Aorta (tissue), 5 donors: ENCODE measurements at regions not wholly inside any gene's neighbourhood (a gene's known extent, or its start where the extent isn't known, plus 50 kb on each side); places are given as distances from the start of the nearest gene placed in this dataset.
"Not testable (repeated sequence)": the region's sequence is repeated elsewhere in the genome, so short reads cannot be mapped to it uniquely, and the experiment has no call there.

ENCODE experiments used
- ATAC-seq: fragments of 200-7000 bp; cut with Tn5 transposase; one replicate; pipeline ENCODE4 v1.9.1; 2022; ENCODE audit warnings: moderate library complexity; ENCODE audit not compliant: low FRiP score
- DNase-seq, 2 donors: peaks; one replicate each; pipeline ENCODE4 v3.0.0-alpha.2; 2020
- H3K27ac ChIP-seq, 2 donors: one replicate each; pipeline ENCODE4 v1.5.1; 2013; ENCODE audit warnings: low read length in 2 of 2, mild to moderate bottlenecking in 2 of 2, moderate library complexity in 2 of 2, control low read depth in 1 of 2, inconsistent platforms in 1 of 2, low read depth in 1 of 2
- H3K27me3 ChIP-seq, 2 donors: one replicate each; pipeline ENCODE4 v1.6.1; 2013; ENCODE audit warnings: control low read depth in 1 of 2, low read length in 1 of 2, mild to moderate bottlenecking in 1 of 2, moderate library complexity in 1 of 2; ENCODE audit not compliant: insufficient read depth in 2 of 2, control insufficient read depth in 1 of 2
- H3K36me3 ChIP-seq, 2 donors: one replicate each; pipeline ENCODE4 v1.6.1; 2013; ENCODE audit warnings: control low read depth in 1 of 2, low read length in 1 of 2, mild to moderate bottlenecking in 1 of 2; ENCODE audit not compliant: insufficient read depth in 2 of 2, control insufficient read depth in 1 of 2
- H3K4me1 ChIP-seq, 2 donors: one replicate each; pipeline ENCODE4 v1.6.1; 2013; ENCODE audit warnings: low read length in 2 of 2, control low read depth in 1 of 2, mild to moderate bottlenecking in 1 of 2, moderate library complexity in 1 of 2; ENCODE audit not compliant: insufficient read depth in 2 of 2, control insufficient read depth in 1 of 2
- H3K4me3 ChIP-seq, 2 donors: one replicate each; pipeline ENCODE4 v1.5.1; 2013; ENCODE audit warnings: low read length in 2 of 2, control low read depth in 1 of 2, mild to moderate bottlenecking in 1 of 2
- H3K9me3 ChIP-seq: one replicate; pipeline ENCODE4 v1.6.1; 2013; ENCODE audit warnings: mild to moderate bottlenecking, low read length; ENCODE audit not compliant: control insufficient read depth
- WGBS, 2 donors: extraction: QIAGEN DNeasy Blood & Tissue Kit; methylation state at CpG; one replicate each; pipeline ENCODE4 v1.1.7; 2013; 5-methylcytosine and 5-hydroxymethylcytosine counted together
- intact Hi-C, 2 donors: fragments of 100-400 bp; cut with DNase I; formaldehyde crosslinking; loops; one replicate each; pipeline versions ENCODE4 v1.14.2 to v1.15.0; 2022
- donor health status: healthy with polysubstance abuse.
- donor health status: Bipolar disorder and iron deficiency.
- donor health status: DM: no; HTN: no; CAD: no.
- donor health status: DM: no; HTN: no; CAD: no.
- donor health status: DM: yes; HTN: yes; CAD: no.

GRCh38 chr7:81182056-81182455 lies 263.2 kb upstream of the SEMA3C start:
- 94 to 96% methylated on average over 10 of the region's 10 CpGs for WGBS, 2 donors
- intact Hi-C loops, H3K4me3 ChIP-seq: not testable (repeated sequence)

GRCh38 chr7:81181066-81181465 lies 262.2 kb upstream of the SEMA3C start:
- no peak for ATAC-seq
- no peaks in the 10 kb centered on the region for H3K36me3 ChIP-seq
- no peak overlapping the region for H3K4me3 ChIP-seq
- intact Hi-C loops, result no loop called here
- no peaks in the 10 kb centered on the region for H3K4me1 ChIP-seq
- no peaks in the 10 kb centered on the region for H3K27me3 ChIP-seq
- H3K9me3 ChIP-seq, result no peaks in the 10 kb centered on the region
- H3K27ac ChIP-seq, result no peak overlapping the region
- DNase-seq, result no peak

More at GRCh38 chr7:81182056-81182455, 263.2 kb upstream of the SEMA3C start:
- H3K4me1 ChIP-seq, H3K9me3 ChIP-seq, ATAC-seq, DNase-seq, H3K27ac ChIP-seq, H3K27me3 ChIP-seq, H3K36me3 ChIP-seq: not testable (repeated sequence)

- Histone ChIP-seq H3K27me3 (no peaks in the 10 kb centered on the region), H3K36me3 (no peaks in the 10 kb centered on the region), H3K9me3 (no peaks in the 10 kb centered on the region), H3K4me1 (no peaks in the 10 kb centered on the region), H3K4me3 (no peak overlapping the region), H3K27ac (no peak overlapping the region)
- DNase-seq (no peak), ATAC-seq (no peak)
- intact Hi-C loops, result no loop called here
- WGBS, 2 donors, result 97 to 98% methylated on average over 2 of the region's 2 CpGs
Observed at GRCh38 chr7:81180573-81180972, 261.7 kb upstream of the SEMA3C start.

GRCh38 chr7:81175275-81175940 lies 256.6 kb upstream of the SEMA3C start:
- H3K27ac ChIP-seq, result no peak overlapping the region
- no peak for ATAC-seq
- intact Hi-C loops, result no loop called here

GRCh38 chr7:81173766-81174281 lies 255.0 kb upstream of the SEMA3C start:
- ATAC-seq (no peak), DNase-seq (no peak)
- WGBS, 2 donors, result 5 to 6% methylated on average over 7 of the region's 7 CpGs
- Histone ChIP-seq H3K27ac (no peak overlapping the region), H3K9me3 (no peaks in the 10 kb centered on the region), H3K36me3 (no peaks in the 10 kb centered on the region), H3K4me1 (no peaks in the 10 kb centered on the region), H3K4me3 (no peak overlapping the region), H3K27me3 (no peaks in the 10 kb centered on the region)
- intact Hi-C loops, result no loop called here

More at GRCh38 chr7:81175275-81175940, 256.6 kb upstream of the SEMA3C start:
- H3K4me3 ChIP-seq, result no peak overlapping the region
- no peaks in the 10 kb centered on the region for H3K9me3 ChIP-seq
- no peaks in the 10 kb centered on the region for H3K4me1 ChIP-seq
- no peak for DNase-seq
- no peaks in the 10 kb centered on the region for H3K36me3 ChIP-seq
- 72 to 80% methylated on average over 6 of the region's 6 CpGs for WGBS, 2 donors
- no peaks in the 10 kb centered on the region for H3K27me3 ChIP-seq

GRCh38 chr7:81170291-81170690 lies 251.4 kb upstream of the SEMA3C start:
- H3K4me1 ChIP-seq, result no peaks in the 10 kb centered on the region
- no peaks in the 10 kb centered on the region for H3K36me3 ChIP-seq
- DNase-seq, result no peak
- no peak overlapping the region for H3K27ac ChIP-seq
- H3K27me3 ChIP-seq, result no peaks in the 10 kb centered on the region
- no peak for ATAC-seq
- intact Hi-C loops, result no loop called here
- no peaks in the 10 kb centered on the region for H3K9me3 ChIP-seq
- H3K4me3 ChIP-seq, result no peak overlapping the region
- 76 to 88% methylated on average over 3 of the region's 3 CpGs for WGBS, 2 donors

- intact Hi-C loops, result no loop called here
- 76 to 81% methylated on average over 1 of the region's 1 CpG for WGBS, 2 donors
- Histone ChIP-seq H3K27ac (no peak overlapping the region), H3K27me3 (no peaks in the 10 kb centered on the region), H3K4me3 (no peak overlapping the region), H3K9me3 (no peaks in the 10 kb centered on the region), H3K36me3 (no peaks in the 10 kb centered on the region), H3K4me1 (no peaks in the 10 kb centered on the region)
- DNase-seq (no peak), ATAC-seq (no peak)
Observed at GRCh38 chr7:81167934-81168333, 249.1 kb upstream of the SEMA3C start.

- Histone ChIP-seq H3K27ac (no peak overlapping the region), H3K4me3 (no peak overlapping the region), H3K9me3 (no peaks in the 10 kb centered on the region), H3K4me1 (no peaks in the 10 kb centered on the region), H3K36me3 (no peaks in the 10 kb centered on the region), H3K27me3 (no peaks in the 10 kb centered on the region)
- intact Hi-C loops, result no loop called here
- DNase-seq (no peak), ATAC-seq (no peak)
- 60 to 64% methylated on average over 4 of the region's 4 CpGs for WGBS, 2 donors
Observed at GRCh38 chr7:81165070-81165469, 246.2 kb upstream of the SEMA3C start.

GRCh38 chr7:81162771-81163525 lies 244.1 kb upstream of the SEMA3C start:
- DNase-seq, result no peak
- Histone ChIP-seq H3K9me3 (no peaks in the 10 kb centered on the region), H3K27me3 (no peaks in the 10 kb centered on the region), H3K36me3 (no peaks in the 10 kb centered on the region), H3K4me3 (no peak overlapping the region), H3K4me1 (no peaks in the 10 kb centered on the region), H3K27ac (no peak overlapping the region)
- no peak for ATAC-seq
- 91 to 96% methylated on average over 7 of the region's 7 CpGs for WGBS, 2 donors
- intact Hi-C loops, result no loop called here
